Pons (tissue), 1 donor: ENCODE measurements at regions not wholly inside any gene's neighbourhood (a gene's known extent, or its start where the extent isn't known, plus 50 kb on each side); places are given as distances from the start of the nearest gene placed in this dataset.
"Not testable (repeated sequence)": the region's sequence is repeated elsewhere in the genome, so short reads cannot be mapped to it uniquely, and the experiment has no call there.

ENCODE experiments used
- DNase-seq: peaks from one replicate; pipeline ENCODE4 v3.0.0-alpha.2; 2016; ENCODE audit warnings: low spot score

GRCh38 chr9:41273549-41274267, 84.6 kb upstream of the ZNG1F start:
- peak; percentile 81 for DNase-seq

GRCh38 chr9:41272879-41273548, 83.9 kb upstream of the ZNG1F start:
- not testable (repeated sequence) for DNase-seq

GRCh38 chr9:41270992-41271391, 81.9 kb upstream of the ZNG1F start:
- not testable (repeated sequence) for DNase-seq

GRCh38 chr9:41269471-41269870, 80.4 kb upstream of the ZNG1F start:
- not testable (repeated sequence) for DNase-seq

GRCh38 chr9:41269054-41269453, 79.9 kb upstream of the ZNG1F start:
- DNase-seq, result peak; percentile 11

- DNase-seq, result not testable (repeated sequence)
Measured at GRCh38 chr9:41266602-41267001, 77.5 kb upstream of the ZNG1F start.

GRCh38 chr9:41266000-41266399, 76.9 kb upstream of the ZNG1F start:
- DNase-seq, result not testable (repeated sequence)

- DNase-seq, result not testable (repeated sequence)
Measured at GRCh38 chr9:41251973-41252372, 62.9 kb upstream of the ZNG1F start.

- DNase-seq, result not testable (repeated sequence)
Measured at GRCh38 chr9:41251101-41251500, 62.0 kb upstream of the ZNG1F start.

- DNase-seq, result not testable (repeated sequence)
Measured at GRCh38 chr9:41246702-41247101, 57.6 kb upstream of the ZNG1F start.
